Stimulated activated CD4-positive, alpha-beta T cell treated with anti-CD3 and anti-CD28 coated beads, Interleukin-2, amount 100 ng/mL, for 4 hours (primary cell): ENCODE measurements at regions not wholly inside any gene's neighbourhood (a gene's known extent, or its start where the extent isn't known, plus 50 kb on each side); places are given as distances from the start of the nearest gene placed in this dataset.

ENCODE experiments used
- DNase-seq: peaks from one replicate; pipeline ENCODE4 v3.0.0-alpha.2; 2020; ENCODE audit warnings: low read depth

DNA sequence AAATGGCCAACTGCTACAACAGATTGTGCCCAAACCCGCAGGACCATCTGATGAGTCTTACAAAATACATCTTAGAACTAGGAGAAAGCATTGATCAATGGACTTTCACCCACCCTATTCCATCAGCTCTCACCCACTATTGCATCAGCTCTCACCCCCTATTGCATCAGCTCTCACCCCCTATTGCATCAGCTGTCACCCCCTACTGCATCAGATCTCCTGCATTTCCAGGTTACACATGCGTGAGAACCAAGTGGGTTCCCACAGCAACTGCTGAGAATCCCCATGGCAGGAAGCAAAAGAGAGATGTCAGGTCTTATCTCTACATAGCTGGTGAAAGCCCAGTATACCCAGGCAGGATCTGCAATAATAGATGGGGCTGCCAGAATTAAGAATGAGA is 533.5 kb downstream of the LTN1 start:
- DNase-seq = no peak

DNA sequence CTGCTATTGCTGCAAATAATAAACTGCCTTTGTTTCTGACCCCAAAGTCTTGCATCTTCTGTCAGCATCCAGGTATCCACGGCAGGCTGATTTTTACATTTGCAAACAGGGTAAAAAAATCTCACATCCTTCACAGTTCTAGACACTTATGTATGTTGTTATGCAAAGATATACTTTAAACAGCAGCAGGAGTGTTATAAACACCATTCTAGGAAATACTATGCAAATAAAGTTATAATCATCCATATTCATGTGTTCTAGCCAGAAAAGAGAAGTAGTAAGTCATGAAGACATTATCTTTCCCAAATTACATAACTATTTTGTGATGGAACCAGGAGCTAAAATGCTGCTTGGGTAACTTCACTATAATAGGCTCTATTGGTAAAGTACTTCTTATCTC is 534.2 kb downstream of the LTN1 start:
- DNase-seq = no peak

DNA sequence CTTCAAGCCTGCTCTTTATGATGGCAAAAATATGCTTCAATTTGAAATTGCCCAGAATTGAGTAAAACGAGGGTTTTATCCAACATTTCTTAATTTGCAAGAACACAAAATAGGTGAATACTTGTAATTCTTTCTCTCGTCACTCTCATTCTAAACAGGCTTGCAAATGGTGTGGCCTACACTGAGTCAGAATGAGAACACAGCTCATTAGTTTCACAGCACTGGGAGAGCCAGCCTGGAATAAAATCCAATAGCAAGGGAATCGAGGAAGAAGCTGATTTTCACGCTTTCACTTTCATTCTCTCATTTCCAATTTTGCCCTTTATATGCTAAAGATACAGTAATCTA is 537.5 kb downstream of the LTN1 start:
- DNase-seq = no peak

DNA sequence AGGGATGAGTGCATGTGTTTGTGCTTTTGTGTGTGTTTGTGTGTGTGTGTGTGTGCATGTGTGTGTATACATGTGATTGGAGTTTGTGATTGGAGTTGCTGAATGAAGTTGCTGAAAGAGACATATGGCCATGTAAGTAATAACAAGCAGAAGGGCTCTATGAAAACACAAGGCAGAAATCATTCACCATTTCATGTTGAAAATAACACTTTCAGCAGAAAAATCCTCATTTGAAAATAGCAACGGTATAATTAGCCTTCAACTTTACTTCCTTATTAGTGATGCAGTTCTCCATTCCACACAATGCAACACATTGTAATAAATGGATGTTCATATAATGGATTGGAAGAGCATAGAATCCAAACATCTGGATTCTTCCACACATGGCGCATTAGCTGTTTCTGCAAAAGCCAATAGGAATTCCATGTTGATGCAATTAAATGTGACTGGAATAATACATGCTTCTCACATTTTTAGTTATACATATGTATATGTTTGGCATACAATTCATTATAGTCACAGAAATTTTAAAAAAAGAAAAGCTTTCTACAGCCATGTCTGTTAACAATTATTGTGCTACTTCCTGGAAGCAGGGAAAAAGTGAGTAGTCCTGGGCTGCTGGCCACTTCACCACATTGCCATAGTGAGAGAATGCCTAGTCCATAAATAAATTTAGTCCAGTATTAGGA is 538.0 kb downstream of the LTN1 start:
- DNase-seq = no peak

DNA sequence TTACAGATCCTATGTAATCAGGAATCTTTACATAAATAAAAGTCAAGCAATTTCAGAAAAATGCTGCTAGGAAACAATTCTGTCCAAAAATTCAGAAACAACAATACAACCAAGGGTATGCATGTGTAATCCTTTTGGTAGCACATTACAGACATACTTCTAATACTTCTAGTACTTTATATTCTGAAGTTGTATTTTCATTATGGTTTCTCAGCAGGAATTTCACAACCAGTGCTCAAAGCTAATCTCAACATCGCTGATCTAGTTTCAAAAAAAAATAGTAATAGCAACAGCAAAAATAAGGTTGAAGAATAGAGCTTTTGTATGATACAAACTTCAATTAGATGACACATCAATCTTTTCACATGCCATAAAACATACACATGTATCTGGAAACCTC is 545.2 kb downstream of the LTN1 start:
- no peak for DNase-seq

DNA sequence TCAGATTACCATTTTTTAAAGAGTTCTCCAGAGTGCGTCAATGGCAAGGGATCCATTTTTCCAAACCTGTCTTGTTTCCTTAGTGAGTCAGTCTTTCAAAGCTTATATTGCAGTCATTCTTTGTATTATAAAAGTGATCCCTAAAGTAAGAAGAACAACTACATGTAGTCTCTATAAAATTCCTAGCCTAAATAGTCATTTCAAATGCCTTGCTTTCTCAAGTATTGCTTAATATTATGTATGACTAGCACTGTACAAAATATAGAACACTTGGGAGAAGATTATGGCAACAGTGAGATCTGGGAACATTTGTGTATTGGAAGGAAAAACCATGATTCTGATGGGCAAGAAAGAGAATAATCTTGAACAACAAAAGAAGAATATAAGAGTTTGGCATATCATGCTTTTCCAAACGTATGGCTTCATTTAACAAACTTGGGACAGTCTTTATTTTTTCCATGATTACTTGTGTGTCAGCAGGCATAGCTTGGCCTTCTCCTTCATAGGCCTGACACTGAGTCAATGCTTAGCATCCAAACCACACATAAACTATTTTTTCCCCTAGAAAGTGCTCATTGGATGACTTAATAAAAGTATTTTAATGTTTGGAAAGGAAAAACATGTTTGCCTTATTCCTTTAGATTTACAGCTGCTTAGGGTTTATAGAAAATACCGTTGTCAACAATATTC is 547.4 kb downstream of the LTN1 start:
- no peak for DNase-seq

DNA sequence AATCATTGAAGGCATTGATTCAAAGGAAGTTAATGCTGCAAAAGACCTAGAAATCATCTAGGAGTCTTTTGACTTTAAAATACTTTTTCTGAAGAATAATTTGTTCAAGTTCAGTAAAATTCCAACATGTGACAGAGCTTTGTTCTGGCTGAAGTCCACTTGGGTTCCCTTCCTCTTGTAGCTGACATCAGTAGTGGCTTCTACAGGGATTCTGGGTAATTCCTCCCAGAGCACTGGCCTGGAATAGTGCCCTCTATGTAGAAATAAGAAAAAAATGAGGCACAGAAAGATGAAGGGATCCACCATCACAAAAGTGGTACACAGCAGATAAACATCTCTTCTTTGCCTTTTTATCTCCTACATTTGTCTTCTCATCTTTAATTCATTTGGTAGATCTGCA is 548.1 kb downstream of the LTN1 start:
- DNase-seq = no peak

DNA sequence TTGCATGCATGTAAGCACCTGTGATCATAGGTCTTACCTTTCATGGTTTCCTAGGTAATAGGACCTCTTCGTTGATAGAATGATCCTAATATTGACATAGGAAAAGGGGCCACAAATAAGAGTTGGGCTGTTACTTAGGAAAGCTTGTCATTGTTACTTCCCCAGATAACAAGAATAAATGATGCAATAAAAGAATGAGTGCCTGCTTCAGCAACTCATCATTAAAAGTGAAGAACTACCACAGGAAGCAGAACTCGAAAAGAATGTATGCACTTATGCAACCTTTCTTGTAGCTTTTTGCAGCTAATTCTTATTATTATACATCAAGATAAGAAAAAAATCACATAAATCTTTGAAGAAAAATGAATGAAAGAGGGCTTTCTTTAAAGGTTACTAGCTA is 548.6 kb downstream of the LTN1 start:
- DNase-seq = no peak

DNA sequence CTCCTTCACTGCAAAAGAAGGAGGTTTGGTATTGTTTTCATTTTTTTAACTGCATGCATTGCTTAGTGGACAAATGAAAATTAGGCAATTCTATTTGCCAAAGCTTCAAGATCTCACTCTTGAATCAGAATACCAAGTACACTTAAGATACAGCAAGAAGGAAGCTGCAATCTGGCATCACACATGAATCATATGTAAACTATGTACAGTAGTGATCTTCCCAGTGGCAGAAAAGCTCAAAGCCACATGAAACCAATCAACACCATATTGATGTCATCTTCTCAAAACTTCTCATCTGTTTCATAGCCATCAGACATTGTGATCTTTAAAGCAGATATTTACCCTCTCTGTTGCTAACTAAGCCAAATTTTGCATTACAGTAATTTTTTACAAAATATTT is 550.1 kb downstream of the LTN1 start:
- no peak for DNase-seq

DNA sequence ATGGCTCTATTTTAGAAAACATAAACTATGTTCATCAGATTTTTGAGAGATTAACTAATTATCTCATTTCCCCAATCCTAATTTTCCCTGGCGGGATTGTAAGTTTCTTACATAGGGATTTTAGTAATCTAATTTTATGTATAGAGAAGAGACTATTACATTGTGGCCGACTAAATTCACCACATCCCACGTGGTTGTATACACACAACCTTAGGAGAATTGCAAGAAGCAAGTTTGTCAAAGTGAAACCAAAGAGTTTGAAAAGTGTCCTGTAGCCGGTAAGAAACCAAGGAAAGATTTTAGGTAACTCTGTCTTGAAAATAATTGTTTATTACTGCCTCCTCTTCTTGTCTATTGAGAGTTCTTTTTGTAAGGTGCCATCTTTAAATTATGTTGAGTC is 550.6 kb downstream of the LTN1 start:
- no peak for DNase-seq

DNA sequence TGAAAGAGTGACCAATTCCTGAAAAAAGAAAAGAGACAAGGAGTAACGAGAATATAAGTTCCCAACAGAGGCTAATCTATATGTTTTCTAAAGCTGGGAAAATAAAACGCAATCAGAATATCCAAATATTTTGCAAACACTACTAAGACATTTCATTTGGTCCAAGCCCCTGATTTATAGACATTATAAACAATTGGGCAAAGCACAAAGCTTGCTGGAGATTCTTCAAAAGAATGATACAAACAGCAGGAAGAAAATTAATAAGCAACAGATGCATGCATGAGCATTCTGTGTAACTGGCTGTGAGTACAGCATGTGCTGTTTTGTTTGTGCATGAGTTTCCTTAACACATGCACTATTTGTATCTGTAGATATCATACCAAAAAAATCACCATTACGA is 552.9 kb downstream of the LTN1 start:
- DNase-seq = no peak

DNA sequence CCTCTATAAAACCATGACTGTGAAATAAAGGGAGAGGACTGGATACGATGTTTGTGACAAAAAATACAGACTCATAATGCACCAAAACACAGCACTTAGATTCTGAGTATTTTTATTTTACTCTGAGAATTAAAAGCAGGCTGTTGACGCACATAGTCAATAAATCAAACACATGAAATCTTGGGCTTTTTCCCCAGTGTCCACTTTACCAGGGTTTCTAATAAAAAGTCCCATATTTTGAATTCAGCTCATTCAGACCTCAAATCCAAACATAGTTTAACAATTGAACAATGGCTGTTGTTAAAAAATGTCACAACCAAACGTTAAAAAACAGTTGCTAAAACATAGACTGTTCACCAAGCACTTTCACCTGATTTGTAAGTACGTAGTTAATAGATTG is 553.4 kb downstream of the LTN1 start:
- no peak for DNase-seq

DNA sequence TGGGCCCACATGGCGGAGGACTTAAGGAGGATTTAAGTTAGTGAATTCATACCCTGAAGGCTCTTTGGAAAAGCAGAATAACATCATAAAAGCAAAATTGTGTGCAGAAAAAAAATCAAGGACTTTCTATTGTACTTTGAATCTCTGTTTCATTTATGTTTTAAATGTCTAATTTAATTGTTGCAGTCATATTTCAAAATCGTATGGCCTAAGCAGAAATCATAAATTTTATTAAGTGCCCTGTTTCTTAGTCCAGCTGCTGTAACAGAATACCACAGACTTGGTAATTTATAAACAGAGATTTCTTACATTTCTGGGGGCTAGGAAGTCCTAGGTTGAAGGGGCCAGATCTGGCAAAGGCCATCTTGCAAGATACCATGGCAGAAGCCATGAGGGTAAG is 555.6 kb downstream of the LTN1 start:
- DNase-seq = no peak

DNA sequence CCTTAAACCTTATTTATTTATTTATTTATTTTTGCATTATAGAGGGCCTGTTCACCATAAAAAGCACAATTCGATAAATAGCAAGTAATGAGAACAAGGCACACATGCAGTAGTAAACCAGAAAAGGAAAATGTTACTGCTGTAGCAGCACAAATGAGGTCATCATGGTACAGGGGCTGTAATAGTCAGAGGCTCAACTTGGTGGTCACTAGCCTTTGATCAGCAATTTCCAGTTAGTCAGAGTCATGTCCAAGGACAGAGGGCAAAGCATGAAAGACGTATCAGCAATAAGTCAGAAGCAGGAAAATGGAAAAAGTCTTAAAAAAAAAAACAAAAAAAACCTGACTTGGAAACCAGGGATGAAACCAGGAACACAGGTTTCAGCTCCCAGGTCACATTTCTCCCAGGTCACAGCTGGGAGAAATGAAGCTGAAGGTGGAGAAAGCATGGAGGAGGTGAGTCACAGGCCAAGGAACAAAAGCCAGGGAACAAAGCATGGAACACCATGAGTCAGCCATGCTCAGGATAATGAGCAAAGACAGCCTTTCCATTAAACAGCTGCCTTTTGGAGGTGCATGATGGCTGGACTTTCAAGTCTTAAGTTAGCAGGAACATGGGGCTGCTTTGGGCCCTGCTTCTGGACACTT is 556.3 kb downstream of the LTN1 start:
- DNase-seq = no peak

DNA sequence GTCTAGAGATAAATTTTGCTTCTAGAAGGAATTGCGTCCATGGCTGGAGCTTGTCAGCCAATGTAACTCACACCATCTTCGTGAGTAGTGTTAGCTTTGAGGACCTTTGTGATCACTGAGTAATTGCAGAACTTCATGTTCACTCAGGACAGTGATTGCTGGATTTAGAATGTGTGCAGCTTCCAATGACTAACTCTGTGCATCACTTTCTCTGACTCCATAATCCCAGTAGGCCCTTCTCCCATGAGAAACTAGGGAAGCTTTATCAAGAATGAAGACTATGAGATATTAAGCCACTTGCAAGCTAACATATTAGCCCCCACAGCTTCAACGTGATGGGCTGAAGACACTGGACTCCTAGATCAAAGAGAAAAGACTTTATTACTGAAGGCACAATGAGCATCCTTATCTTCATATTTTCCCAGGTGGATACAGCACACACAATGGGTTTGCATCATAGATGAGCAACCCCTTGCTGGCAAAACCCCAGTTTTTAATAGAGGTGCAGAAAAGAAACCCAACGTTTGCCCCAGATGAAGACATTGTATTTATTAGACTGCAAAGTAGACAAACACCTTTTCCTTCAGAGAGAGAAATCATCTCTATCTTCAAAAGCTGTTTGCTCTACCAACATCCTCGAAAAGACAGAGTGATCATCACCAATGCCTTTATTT is 561.0 kb downstream of the LTN1 start:
- DNase-seq = no peak

DNA sequence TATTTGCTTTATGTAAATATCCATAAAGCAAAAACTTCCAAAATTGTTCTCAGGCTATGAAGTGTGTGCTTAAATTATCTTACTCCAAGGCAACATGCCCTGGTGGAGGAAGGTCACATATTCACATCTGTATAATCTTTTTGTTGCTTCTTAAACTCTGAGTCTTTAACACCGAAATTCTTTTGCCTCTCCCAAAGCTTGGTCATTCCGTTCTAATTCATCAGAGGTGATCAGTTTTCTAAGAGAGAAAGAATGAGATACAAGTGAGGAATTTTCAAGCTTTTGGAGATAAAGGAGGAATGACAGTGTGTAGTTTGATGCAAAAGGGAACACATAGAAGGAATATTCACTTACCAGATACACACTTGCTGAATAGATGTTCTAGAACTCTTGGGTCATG is 561.7 kb downstream of the LTN1 start:
- DNase-seq = no peak

DNA sequence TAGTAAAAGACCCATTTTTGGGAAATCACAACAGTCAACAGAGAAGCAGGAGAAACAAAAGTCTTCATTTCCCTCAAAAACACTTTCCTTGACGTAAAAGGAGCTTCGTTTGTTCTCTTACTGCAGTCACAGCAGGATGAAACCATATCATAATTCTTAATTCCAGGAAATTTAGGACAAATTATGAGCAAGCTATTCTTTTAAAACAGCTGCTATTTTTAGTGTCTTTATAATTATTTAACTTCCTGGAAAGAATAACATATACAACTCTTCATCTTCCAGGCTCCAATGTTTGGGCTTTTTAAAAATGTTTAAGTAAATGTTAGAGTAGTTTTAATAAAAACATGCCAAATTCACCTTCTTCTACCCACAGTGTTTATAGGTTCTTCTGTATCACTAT is 563.5 kb downstream of the LTN1 start:
- DNase-seq = no peak

DNA sequence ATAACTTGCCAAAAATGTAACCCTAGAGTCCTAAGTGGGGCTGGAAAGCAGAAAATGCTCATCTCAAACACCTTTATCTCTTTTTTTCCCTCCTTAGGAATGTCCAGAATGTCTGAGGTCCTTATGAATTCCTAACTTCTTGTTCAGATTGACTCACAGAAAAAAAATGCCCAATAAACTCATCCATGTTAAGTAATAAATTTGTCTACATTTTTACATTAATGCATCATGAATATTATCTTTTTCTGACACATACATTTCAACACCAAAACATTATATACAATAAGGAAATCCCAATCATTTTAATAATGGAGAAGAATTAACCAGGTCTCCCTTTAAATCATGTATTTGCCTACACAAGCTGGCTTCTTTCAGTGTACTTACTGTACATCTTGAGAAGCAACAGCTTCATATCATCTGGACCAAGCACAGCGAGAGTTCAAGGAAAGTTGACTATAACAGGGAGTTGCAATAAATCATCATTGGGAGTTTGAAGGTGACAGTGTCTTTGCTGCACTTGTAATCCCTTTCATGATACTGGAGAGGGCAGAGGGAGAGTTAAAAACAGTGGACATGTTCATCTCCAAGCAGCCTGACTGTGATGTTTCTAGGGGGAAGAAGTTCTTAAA is 565.2 kb downstream of the LTN1 start:
- DNase-seq = no peak

DNA sequence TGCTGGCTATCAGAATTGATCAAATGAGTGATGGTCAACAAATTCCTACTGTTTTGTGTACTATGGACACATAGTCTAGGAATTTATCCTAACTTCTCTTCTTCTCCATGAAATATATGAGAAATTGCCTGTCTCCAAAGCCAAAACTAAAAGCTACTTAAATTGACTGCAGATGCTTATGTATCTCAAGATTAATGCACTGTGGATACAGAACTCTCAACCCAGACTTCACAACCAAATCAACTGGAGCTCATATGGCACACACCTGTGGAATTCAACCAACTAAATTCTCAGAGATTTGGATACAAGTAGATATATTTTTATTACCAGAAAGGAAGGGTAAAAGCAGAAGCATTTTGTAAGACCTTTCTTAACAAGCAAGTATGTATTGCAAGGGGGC is 566.1 kb downstream of the LTN1 start:
- no peak for DNase-seq

DNA sequence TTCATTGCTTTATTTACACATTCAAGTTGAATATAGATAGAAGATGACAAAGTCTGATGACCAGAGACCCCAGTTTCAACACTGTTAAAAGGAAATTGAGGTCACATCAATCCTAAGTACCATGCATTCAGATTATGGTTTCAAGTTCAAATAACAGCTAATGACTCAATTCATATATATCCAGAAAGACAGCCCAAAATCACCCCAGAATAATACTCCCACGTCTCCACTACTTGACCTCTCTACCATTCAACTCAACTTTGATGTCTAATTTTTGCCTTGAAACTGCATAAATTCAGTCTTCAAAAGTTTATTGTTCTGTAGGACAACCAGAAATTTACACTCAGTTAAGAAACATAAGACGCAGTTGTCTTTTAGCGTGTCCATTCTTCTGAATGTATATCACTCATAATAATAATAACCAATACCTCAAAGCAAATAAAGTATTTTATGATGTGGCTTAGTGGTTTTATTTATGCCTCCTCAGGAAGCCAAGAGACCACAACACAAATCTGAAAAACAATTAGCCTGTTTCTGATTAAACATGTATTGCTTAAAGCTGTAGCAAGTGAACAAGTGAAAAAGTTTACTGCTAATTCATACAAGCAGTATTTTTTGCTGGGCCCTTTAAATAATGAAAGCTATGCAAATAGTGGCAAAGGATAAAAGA is 569.0 kb downstream of the LTN1 start:
- no peak for DNase-seq

DNA sequence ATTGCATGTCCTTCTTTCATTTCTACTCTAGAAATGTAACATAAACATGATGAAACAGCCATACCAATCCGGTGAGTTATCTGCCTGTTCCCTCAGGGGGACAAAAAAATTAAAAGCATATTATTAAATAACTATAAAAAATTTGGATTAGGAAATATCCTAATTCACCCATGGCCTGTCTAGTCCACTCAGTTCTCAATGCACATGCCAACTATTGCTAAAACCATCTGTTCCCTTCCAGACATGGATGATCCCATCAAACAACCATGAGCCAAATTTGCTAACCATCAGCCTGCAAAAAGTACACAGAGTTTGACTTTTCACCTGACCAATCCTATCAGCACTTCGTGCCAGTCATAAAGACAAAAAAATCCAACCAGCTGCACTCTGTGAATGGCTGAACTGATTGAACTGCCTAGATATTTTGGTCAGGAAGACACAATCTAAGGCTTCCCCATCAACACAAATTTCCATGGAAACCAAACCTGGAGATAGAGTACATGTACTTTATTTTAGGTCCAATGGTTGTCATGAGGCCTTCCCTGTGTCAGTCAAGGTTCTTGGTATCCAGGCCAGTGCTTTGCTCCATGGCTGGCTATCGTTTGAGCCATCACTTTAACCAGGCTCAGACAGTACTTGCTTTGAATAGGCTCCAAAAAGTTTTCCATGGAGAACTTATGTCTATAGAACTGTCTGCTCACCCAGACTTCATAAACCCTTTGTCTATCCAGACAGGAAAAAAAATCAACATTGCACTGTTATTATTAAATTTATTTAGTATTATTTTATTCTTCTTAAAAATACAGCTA is 570.8 kb downstream of the LTN1 start:
- DNase-seq = no peak
